ENCODE measurements at regions not wholly inside any gene's neighbourhood (a gene's known extent, or its start where the extent isn't known, plus 50 kb on each side); places are given as distances from the start of the nearest gene placed in this dataset.

- Histone ChIP-seq H3K27ac (no peak overlapping the region), H3K36me3 (no peaks in the 10 kb centered on the region), H3K4me3 (no peak overlapping the region), H3K9me3 (no peaks in the 10 kb centered on the region), H3K4me1 (no peaks in the 10 kb centered on the region), H3K27me3 (no peaks in the 10 kb centered on the region), H3K9ac (ENCODE audit: low read depth in 2 of 2, low read length in 2 of 2) (no peak overlapping the region)
- intact Hi-C loops (cut with DNase I) = no loop called here
- TF ChIP-seq CTCF (IDR thresholded peaks at IDR 0.05) = no peak
- DNase-seq = no peak
Observed at GRCh38 chr2:3082705-3083104, 294.9 kb downstream of the EIPR1 start.

- H3K4me1 ChIP-seq = no peaks in the 10 kb centered on the region
- intact Hi-C loops (cut with DNase I) = no loop called here
- no peaks in the 10 kb centered on the region for H3K9me3 ChIP-seq
- DNase-seq = no peak
- no peak overlapping the region for H3K9ac ChIP-seq (ENCODE audit: low read depth in 2 of 2, low read length in 2 of 2)
- no peak overlapping the region for H3K4me3 ChIP-seq
- no peak overlapping the region for H3K27ac ChIP-seq
- H3K27me3 ChIP-seq = no peaks in the 10 kb centered on the region
- no peaks in the 10 kb centered on the region for H3K36me3 ChIP-seq
- TF ChIP-seq CTCF (IDR thresholded peaks at IDR 0.05) = no peak
Observed at GRCh38 chr2:3079959-3080948, 297.4 kb downstream of the EIPR1 start.

GRCh38 chr2:3079466-3079865, 298.2 kb downstream of the EIPR1 start:
- intact Hi-C loops (cut with DNase I) = no loop called here
- Histone ChIP-seq H3K27ac (no peak overlapping the region), H3K36me3 (no peaks in the 10 kb centered on the region), H3K4me3 (no peak overlapping the region), H3K27me3 (no peaks in the 10 kb centered on the region), H3K9ac (ENCODE audit: low read depth in 2 of 2, low read length in 2 of 2) (no peak overlapping the region), H3K9me3 (no peaks in the 10 kb centered on the region), H3K4me1 (no peaks in the 10 kb centered on the region)
- no peak for DNase-seq
- TF ChIP-seq CTCF (IDR thresholded peaks at IDR 0.05) = no peak

GRCh38 chr2:3078684-3079083, 298.9 kb downstream of the EIPR1 start:
- Histone ChIP-seq H3K36me3 (no peaks in the 10 kb centered on the region), H3K9ac (ENCODE audit: low read depth in 2 of 2, low read length in 2 of 2) (no peak overlapping the region), H3K27ac (no peak overlapping the region), H3K4me3 (no peak overlapping the region), H3K27me3 (no peaks in the 10 kb centered on the region), H3K9me3 (no peaks in the 10 kb centered on the region), H3K4me1 (no peaks in the 10 kb centered on the region)
- TF ChIP-seq CTCF (IDR thresholded peaks at IDR 0.05) = no peak
- intact Hi-C loops (cut with DNase I) = no loop called here
- DNase-seq = no peak

- Histone ChIP-seq H3K36me3 (no peaks in the 10 kb centered on the region), H3K27ac (no peak overlapping the region), H3K9ac (ENCODE audit: low read depth in 2 of 2, low read length in 2 of 2) (no peak overlapping the region), H3K4me1 (no peaks in the 10 kb centered on the region), H3K27me3 (no peaks in the 10 kb centered on the region), H3K9me3 (no peaks in the 10 kb centered on the region), H3K4me3 (no peak overlapping the region)
- intact Hi-C loops (cut with DNase I) = no loop called here
- no peak for DNase-seq
- no peak for TF ChIP-seq CTCF (IDR thresholded peaks at IDR 0.05)
Observed at GRCh38 chr2:3076848-3077642, 300.6 kb downstream of the EIPR1 start.

Data from colonic mucosa (tissue), 4 donors.